Ureter (tissue), 1 donor: ENCODE measurements at regions not wholly inside any gene's neighbourhood (a gene's known extent, or its start where the extent isn't known, plus 50 kb on each side); places are given as distances from the start of the nearest gene placed in this dataset.

Source experiments
- DNase-seq: peaks from one replicate; pipeline ENCODE4 v3.0.0-alpha.2; 2020; ENCODE audit warnings: low spot score
- donor health status: DM: yes; HTN: yes; CAD: no.

DNA sequence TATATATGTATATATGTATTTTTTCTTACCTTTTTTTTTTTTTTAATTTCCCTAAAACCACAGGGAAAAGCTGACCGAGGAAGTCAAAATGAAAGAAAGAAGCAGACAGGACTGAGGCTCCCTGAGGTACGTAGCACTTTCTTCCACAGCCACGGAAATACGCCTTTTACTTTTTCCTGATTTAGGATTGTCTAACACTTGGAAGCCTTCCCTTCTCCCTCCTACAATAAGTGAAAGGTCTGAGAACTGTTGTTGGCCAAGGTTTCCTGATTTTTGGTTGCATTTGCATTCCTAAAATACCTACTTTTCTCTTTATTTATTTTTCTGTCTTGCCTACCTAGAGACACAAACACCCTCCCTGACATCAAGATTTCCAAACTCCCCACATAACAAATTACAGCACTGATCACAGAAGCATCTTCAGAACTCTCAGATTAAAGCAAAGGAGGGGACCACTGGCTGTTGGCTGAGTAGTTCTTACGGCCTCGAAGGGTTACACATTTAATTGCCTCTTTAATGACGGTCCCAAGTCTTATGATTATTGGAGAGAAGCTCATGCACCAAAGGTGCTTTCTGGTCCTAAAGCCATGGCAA lies 778.5 kb upstream of the FANCL start:
- DNase-seq, result no peak

DNA sequence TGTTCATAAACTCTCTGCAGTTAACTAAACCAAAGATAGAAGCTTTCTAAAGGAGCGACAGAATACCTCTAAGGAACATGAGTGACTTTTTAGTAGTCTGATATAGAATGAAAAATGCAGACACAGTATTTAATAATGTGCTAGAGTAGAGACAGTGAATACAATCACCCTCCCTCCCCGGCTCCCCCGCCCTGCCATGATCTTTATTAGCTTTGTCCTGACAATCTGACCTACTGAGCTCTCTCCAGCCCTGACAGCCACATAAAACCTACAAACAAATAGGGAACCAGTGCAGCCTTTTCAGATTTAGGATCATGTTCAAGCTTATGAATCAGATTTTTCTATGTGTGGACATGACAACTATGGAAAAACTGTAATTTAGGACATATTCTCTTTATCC lies 777.6 kb upstream of the FANCL start:
- DNase-seq, result no peak

DNA sequence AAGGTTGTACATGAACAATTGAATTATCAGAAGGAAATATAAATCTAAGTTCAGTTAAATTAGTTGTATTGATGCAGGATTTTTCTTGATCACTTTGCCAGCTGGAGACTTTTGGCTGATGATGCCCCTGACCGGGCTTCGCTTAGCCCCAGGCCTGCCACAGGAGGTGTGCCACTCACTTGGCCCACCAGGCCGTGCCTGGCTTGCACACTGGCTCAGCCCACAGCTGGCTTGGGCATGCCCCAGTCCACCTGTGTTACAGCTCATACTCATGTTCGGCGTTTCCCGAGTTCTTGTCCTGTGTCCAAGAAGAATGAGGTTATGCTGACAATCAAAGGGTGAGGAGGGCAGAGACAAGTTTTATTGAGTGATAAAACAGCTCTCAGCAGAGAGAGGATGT lies 773.9 kb upstream of the FANCL start:
- DNase-seq, result no peak

DNA sequence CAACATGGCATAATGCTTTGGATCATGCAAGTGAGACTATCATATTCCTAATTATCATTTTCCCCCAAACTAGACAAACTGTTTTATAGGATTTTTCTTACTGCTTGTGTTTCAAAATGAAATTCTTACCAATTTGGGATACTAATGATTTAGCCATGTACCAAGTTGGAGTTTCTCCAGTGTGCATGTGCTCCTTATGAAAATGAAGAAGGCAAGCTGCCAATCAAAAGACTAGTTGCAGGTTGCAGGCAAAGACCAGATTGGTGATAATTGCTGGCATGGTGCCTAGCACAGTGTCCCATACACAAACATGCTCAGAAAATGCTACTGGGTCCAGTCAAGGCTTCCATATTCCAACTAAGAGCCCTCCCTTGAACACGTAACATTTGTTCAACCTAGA lies 771.8 kb upstream of the FANCL start:
- no peak for DNase-seq

DNA sequence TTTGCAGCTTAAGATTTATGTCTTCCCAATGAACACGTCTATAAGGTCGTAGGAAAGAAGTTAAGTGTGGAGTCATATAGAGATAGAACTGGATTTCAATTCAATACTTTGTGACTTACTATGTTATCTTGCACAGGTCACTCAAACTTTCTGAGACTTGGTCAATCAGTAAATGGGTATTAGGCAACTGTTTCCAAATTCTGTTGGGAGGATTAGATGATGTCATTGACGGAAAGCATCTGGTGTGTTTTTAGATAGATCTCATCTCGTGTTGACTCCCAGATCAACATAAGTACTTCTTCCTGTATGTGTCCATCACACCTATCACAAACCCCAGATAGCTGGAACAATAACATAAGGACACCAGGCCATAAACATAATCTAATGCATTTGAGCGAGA lies 771.1 kb upstream of the FANCL start:
- no peak for DNase-seq

DNA sequence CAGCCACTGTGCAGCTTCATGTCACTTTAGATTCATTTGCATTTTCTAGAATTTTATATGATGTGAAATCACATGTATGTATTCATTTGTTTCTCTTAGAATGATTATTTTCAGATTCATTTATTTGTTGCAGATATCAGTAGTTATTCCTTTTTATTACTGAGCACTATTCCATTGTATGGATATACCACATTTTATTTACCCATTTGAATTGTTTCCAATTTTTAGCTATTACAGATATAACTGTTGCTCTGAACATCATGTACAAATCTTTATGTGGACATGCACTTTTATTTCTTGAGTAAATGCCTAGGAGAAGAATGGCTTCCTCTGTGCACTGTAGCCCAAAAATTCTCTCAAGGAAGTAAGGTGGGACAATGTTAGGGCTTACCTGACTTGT lies 767.8 kb upstream of the FANCL start:
- no peak for DNase-seq

DNA sequence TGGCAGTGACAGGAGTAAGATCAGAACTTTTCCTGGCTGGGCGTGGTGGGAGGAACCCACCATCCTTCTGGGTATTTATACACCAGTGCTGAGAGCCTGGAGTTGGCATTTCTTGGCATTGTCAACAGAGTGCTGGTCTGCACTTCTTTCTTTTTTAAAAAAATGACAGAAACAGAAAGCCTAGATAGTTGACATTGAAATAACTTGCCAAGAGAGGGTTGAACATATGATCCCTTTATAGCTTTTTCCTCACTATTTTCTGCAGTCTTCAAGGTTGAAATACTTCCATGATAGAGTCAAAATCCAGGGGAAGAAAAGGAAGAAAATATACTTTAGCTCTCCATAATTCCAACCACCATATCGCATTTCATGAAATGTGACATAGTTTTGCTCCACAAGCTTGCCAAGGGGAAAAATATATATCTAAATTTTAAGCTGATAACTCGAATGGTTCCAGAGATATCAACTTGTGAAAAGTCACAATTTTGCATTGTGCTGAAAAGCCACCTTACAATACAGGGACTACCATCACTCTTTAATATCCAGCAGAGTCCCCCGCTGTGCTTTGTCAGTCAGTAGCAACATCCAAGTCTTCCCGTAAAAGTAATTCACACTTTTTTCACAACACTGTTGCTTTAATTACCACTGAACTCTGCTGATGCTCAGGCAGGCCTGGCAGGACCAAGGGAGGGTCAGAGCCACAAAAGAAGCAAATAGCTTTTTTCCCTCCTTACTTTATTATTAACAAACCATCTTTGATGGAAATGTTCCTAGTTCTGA lies 764.9 kb upstream of the FANCL start:
- no peak for DNase-seq

DNA sequence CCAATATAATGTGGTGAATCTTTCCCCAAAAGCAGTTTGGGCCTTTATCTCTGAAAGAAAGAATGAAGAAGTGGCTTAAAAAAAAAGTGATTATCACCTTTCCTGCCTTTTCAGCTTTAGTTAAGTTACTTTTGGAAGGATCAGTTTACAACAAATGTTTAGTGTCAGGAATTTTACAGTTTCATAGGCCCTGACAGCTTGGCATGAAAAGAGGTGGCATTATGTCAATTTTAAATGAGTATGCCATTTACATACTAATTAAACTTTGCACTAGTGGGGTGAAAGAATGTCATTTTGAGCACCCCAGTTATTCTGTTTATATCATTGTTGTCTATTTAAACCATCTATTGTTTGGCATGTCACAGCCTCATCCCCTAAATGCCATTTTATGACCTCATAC lies 763.5 kb upstream of the FANCL start:
- no peak for DNase-seq

DNA sequence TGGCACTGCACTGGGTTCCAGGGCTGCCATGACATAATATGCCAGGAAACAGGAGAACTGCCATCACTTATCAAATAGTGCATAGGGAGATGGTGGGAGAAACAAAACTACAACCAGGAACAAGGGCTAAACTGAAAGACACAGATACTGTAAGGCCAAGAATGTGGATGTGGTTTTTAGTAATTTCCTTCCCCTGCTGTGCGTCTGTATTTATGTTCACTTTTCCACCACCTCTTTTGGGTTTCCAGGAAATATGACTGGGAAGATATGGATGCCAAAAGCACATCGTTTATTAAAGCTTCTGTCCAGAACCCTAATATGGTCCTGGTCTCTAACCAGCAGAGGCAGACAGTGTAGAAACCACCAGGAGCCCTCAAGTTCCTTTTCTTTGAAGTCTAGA lies 759.7 kb upstream of the FANCL start:
- DNase-seq, result no peak

DNA sequence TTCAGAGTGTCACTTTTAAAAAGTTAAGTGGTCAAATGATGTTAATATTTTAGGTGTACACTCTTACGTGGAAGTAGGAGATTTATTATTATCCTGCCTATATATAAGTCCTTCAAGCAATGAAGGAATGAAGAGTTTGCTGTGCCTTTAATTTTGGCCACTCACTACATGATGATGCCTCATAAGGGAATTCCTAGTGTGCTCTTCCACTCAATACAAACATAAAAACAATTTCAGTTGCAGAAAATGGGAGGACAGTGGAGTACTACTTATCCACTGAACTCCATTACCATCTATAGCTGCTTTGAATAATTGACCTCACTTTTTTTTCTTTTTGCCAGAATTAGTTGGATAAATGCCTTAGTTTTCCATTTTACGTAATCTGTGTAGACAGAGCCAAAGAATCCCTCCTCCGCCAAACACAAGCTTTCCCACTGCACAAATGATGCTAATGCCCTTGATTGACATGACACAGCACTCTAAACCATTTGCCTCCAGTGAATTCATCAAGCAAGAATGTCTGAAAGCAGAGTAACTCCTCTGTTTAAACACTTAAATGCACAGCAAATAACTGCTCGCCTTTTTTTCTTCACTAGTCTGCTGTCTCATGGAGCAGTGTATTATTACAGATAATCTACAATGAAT lies 751.1 kb upstream of the FANCL start:
- DNase-seq, result no peak

DNA sequence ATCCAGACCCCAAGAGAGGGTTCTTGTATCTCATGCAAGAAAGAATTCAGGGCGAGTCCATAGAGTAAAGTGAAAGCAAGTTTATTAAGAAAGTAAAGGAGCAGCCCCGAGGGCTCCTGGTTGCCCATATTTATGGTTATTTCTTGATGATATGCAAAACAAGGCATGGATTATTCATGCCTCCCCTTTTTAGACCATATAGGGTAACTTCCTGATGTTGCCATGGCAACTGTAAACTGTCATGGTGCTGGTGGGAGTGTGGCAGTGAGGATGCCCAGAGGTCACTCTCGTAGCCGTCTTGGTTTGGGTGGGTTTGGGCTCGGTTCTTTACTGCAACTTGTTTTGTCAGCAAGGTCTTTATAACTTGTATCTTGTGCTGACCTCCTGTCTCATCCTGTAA lies 750.2 kb upstream of the FANCL start:
- DNase-seq, result no peak

DNA sequence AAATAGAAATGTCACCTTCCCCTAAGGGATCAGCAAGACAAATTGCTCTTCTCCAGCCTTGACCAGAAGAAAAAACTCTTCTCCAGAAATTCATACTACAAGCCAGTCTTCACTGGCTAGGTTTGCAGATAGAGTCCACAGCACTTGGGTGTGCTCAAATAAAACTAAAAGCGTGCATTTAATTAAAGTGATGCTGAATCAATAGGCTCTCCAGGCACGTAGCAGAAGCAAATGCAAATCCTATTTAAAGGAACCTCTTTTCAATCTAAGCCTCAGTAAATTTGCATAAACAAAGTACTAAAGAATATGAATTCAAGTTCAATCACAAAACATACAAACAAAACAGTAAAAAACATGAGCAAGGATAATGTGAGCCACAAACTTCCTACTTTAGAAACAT lies 744.4 kb upstream of the FANCL start:
- no peak for DNase-seq

DNA sequence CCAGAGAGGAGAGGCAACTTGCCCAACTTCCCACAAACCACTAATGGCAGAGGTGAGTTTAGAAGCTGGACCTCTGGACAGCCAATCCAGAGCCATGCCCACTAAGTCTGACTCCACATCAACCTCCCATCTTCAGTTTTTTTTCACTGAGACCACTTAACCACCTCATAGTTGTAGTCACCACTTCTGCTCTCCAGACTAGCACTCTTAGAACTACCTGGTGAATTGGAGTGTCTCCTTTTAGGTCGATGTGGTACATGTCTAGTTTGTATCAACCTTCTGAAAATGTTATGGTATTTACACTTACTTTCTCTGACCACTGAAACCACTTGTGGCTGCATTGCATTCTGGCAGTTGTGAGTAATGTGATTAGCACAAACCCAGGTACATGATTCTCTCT lies 743.6 kb upstream of the FANCL start:
- DNase-seq, result no peak

DNA sequence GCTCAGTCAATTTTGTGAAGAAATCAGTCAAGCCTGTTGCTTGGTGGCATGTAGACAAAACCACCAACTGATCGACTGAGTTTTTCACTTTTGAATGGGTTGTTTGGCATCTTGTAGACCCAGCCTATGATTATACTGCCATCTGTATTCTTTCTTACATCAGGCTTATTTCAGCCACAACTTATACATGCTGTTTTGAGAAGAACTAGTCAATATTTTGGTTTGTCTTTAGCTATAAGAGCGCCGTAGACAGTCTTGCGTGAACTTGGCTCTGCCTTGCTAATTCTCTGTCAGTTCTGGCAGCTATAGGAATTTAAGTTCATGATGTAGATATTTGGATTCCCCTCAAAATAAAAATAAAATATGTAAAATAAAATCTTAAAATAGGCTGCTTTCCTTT lies 742.0 kb upstream of the FANCL start:
- DNase-seq, result no peak

DNA sequence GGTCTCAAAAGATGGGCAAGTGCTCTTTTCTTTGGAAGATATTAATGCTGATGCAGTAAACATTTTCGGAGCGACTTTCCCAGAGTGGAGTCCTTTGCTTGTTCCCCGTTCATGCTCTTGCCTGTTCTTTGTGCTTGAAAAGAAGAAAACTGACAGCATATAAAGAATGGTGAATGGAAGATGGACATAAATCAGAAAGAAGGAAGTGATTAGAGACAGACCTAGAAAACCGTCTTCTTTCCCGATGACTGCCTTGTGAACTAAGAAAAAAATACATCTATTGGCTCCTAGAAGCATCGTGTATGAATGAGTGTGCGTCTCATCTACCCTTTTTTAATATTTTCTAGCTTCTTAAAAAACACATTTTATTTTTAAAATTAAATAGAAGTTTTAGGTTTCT lies 740.1 kb upstream of the FANCL start:
- no peak for DNase-seq

DNA sequence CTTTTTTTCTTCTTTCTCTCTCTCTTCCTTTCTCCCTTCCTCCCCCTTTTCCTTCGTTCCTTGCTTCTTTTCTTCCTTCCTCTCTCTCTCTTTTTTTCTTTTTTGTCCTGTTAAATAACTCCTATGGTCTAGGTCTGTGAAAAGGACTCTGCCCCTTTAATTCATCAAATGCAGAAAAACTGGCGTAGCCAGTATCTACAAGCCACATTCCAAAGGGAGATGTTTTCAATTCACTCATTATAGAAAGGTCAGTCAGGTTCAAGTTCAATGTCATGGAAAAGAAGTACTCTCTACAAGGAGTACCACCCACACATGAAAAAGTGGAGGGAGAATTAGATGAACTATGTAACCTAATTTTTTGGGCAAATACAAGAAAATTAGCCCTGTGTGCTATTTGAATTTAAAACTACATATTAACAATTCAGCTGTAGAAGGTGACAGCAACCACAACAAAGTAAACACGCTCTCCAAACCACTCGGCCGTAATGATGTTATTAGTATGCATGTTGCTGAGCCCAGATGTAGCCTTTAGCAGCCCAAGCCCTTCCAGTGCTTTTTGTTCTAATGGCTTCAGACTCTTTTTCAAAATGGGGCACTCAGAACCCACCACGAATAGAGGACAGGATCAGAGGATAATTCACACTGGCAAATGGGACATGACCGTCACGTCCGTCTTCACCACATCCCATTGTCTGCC lies 735.4 kb upstream of the FANCL start:
- DNase-seq, result no peak

DNA sequence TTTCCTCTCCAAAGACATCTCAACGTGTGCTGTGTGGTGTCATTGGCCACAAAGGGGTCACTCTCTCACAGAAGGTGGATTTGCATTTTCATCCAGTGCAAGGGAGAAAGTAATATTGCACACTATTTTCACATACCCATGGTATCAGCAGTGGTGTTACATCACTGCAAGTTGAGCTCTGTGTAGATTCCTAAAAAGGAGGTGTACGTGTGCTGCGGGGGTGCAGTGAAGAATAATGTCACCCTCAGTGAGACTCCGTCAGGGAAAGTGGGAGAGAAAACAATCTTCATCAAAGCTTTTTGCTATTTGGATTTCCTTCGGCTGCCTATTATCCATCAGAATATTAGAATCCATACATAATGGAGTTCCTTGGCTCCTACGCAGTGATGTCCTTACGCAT lies 733.8 kb upstream of the FANCL start:
- no peak for DNase-seq

DNA sequence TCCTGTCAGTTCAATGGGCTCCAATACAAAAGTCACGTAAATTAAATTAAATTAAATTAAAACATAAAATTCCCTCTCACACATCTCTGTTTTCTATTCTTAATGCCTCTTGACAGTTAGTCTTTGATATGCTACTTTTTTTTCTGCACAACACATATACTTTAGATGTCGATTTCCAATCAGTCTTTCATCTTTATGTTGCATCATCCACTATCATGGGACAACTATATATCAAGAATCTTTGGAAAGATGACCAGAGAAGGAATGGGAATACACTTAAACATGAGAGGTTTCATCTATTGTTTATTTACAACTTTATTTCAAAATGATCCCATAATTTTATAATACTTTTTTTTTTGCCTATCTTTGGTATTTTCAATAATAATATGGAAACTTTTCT lies 733.3 kb upstream of the FANCL start:
- DNase-seq, result no peak

DNA sequence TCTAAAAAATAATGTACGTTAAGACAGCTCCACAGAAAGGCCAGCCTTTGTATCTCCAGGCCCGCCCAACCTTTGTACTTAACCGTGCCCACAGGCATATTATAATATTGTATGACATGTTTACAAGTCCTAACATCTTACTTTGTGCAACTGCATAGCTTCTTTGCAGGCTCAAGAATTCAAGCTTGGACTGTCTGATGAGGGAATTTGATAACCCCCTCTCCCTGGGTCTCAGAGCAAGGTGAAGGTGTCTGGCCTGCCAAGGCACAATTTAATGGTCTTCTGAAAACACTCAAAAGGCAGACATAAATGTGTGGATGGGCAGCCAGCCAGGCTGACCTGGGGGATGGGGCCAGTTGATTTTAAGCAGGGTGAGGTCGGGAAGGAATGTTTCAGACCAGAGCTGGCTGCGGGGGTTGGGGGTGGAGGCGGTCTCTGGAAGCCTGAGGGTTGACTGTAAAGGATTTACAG lies 732.7 kb upstream of the FANCL start:
- no peak for DNase-seq

DNA sequence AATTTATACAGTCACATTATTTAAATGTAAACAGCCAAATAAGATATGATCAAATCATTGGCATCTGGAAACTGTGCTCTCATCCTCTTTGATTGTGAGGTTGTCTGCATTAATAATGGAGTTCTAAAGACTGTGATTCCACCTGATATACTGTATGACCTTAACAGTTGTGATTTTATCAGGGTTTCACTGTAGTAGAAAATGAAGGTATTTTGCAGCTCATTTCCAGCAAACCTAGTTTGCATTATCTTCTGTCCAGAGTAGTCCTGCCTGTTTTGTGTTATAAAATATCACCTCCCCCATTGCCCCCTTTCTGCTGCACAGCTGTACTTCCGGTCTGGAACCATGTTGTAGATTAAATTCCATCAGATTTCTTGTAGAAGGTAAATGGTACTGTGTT lies 731.6 kb upstream of the FANCL start:
- DNase-seq, result no peak

DNA sequence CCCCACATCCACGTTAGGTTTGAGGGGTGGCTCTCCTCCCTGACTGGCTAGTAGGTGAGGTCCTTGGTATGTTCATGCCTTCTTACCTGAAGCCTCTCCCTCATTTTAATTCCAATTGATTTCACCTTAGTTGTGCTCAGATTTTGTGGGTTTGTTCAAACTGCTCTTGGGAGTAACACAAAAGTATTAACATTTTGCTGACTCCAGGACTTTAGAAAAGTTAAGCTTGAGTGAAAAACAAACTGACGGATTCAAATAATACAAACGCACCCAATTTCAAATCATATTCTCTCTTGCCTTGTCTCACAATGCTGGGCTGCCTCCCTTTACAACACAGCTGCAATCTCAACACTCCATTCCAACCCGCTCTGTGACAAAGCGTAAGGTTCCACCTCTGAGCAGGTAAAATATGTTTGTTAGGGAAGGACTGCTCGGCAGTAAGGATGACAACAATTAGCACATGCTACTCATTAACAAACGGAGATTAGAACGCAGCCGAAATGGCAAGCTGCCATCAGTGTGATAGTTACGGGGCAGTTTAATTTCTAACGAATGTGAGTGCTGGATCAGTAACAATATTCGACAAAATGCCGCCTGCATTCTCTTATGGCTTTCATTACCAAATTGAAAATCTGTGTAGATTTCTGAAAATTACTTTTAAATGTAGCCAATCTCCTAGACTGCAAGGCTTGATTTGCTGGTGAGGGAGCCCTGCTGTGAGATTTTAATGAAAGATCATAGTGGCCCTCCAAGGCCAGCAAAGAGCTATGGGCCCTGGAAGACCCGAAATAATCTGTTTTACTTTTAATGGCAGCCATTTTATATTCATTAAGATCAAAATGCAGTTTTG lies 730.6 kb upstream of the FANCL start:
- no peak for DNase-seq

DNA sequence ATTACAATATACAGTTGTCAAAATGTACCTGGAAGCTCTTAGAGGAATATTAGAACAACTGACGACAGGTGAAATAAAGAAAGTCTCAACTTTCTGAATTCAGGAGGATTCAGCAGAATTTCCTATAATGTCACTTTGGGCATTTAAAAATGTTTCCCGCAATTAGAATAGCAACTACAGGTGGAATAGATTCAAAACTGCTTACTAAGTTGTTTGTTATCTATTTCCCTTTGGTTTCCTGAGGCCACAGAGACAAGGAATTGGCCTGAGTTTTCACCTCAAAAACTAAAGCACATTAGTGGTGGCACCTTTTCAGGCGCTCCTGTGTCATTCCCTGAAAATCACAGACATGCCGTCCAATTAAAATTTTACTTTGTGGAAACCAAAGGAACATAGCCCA lies 729.2 kb upstream of the FANCL start:
- DNase-seq, result no peak
